GM12878 (cell line): ENCODE measurements at regions not wholly inside any gene's neighbourhood (a gene's known extent, or its start where the extent isn't known, plus 50 kb on each side); places are given as distances from the start of the nearest gene placed in this dataset.

ENCODE experiments used
- ATAC-seq: fragments of 200-7000 bp; cut with Tn5 transposase; 3 replicates; pipeline ENCODE4 v1.9.1; 2020; ENCODE audit warnings: mild to moderate bottlenecking, moderate library complexity
- BruUV-seq: library from RNA; stranded (reverse); fragments of 400-500 nt; replicated peaks from 2 replicates; lab custom pipeline; 2021; lab: Mats Ljungman, UMichigan
- CTCF ChIA-PET: fragments of 300-600 bp; sonication (Branson Sonifier 250); formaldehyde crosslinking; extraction: SDS; loops from one replicate; lab custom pipeline; 2021; ENCODE audit warnings: inconsistent platforms; lab: Yijun Ruan, JAX
- POLR2A ChIA-PET: fragments of 350-600 bp; formaldehyde crosslinking; extraction: SDS; loops from one replicate; lab custom pipeline; 2021; ENCODE audit warnings: inconsistent platforms; lab: Charles Lee
- RAD21 ChIA-PET: fragments of 300-600 bp; sonication (Branson Sonifier 250); formaldehyde crosslinking; loops from one replicate; lab custom pipeline; 2023; ENCODE audit warnings: antibody characterized with exemption; ENCODE audit not compliant: unreplicated experiment; lab: Charles Lee
- SMC1A ChIA-PET: fragments of 300-600 bp; sonication (Branson Sonifier 250); formaldehyde crosslinking; loops from one replicate; lab custom pipeline; 2023; ENCODE audit not compliant: unreplicated experiment, uncharacterized antibody; lab: Charles Lee
- DNase-seq: peaks from one replicate; pipeline ENCODE4 v3.0.0-alpha.2; 2011; ENCODE audit warnings: low read depth, low spot score
- FAIRE-seq: peaks from 3 replicates; lab custom pipeline; 2011; peaks lifted over from hg19 to GRCh38; lab: Jason Lieb, UNC
- H2AFZ ChIP-seq: 2 replicates; pipeline ENCODE4 v1.6.0; 2011; ENCODE audit warnings: low read depth, low read length, control low read depth; ENCODE audit not compliant: control insufficient read depth
- H3K27ac ChIP-seq: 2 replicates; pipeline ENCODE4 v1.5.1; 2011; ENCODE audit warnings: control low read depth; ENCODE audit not compliant: control insufficient read depth, insufficient read depth
- H3K27me3 ChIP-seq, 2 experiments: replicated peaks in 1 of 2; 2 replicates each; pipeline versions ENCODE4 v1.6.0 to v1.6.1; 2011; ENCODE audit warnings: low read length in 1 of 2; ENCODE audit not compliant: control insufficient read depth in 2 of 2, insufficient read depth in 2 of 2
- H3K36me3 ChIP-seq, 2 experiments: 2 replicates each; pipeline ENCODE4 v1.5.1; 2011; ENCODE audit warnings: low read length in 1 of 2; ENCODE audit not compliant: control insufficient read depth in 2 of 2, insufficient read depth in 2 of 2
- H3K4me1 ChIP-seq: 2 replicates; pipeline ENCODE4 v1.6.1; 2011; ENCODE audit warnings: mild to moderate bottlenecking, low read length, moderate library complexity, mixed read lengths; ENCODE audit not compliant: control insufficient read depth, insufficient read depth
- H3K4me2 ChIP-seq: 2 replicates; pipeline ENCODE4 v1.6.0; 2011; ENCODE audit warnings: control low read depth; ENCODE audit not compliant: control insufficient read depth, insufficient read depth
- H3K4me3 ChIP-seq: fragments of 200-600 bp; sonication (generic); 2 replicates; pipeline ENCODE4 v1.5.1; 2016
- H3K79me2 ChIP-seq: 2 replicates; pipeline ENCODE4 v1.6.0; 2011; ENCODE audit warnings: low read length; ENCODE audit not compliant: control insufficient read depth, insufficient read depth
- H3K9ac ChIP-seq: 2 replicates; pipeline ENCODE4 v1.8.0; 2011; ENCODE audit warnings: low read length, control low read depth, mixed read lengths; ENCODE audit not compliant: control insufficient read depth, insufficient read depth
- H3K9me3 ChIP-seq: replicated peaks from 3 replicates; pipeline ENCODE4 v1.5.1; 2011; ENCODE audit warnings: mild to moderate bottlenecking, low read length; ENCODE audit not compliant: control insufficient read depth, insufficient read depth
- H4K20me1 ChIP-seq: 2 replicates; pipeline ENCODE4 v1.6.0; 2011; ENCODE audit not compliant: control insufficient read depth, insufficient read depth
- CTCF ChIP-seq, 3 experiments: IDR thresholded peaks in 2 of 3; conservative IDR thresholded peaks in 1 of 3; 2 replicates each; pipeline ENCODE4 v1.5.1; 2011; ENCODE audit warnings: low read depth in 3 of 3, low read length in 3 of 3, mild to moderate bottlenecking in 3 of 3, control low read depth in 2 of 3, moderate library complexity in 2 of 3, inconsistent platforms in 1 of 3, mixed read lengths in 1 of 3; ENCODE audit not compliant: control insufficient read depth in 2 of 3, insufficient read depth in 1 of 3; ENCODE audit errors: extremely low read depth in 1 of 3
- IKZF1 ChIP-seq: fragments of 450-650 bp; conservative IDR thresholded peaks from 2 replicates; pipeline ENCODE4 v1.6.1; 2017; ENCODE audit warnings: antibody characterized with exemption, mild to moderate bottlenecking
- MAX ChIP-seq: IDR thresholded peaks from 2 replicates; pipeline ENCODE4 v1.6.1; 2012; ENCODE audit warnings: low read depth, low read length, improper control_type of control experiment
- MTA3 ChIP-seq: IDR thresholded peaks from 2 replicates; pipeline ENCODE4 v1.6.1; 2012; ENCODE audit warnings: low read length, inconsistent platforms, borderline replicate concordance
- MXI1 ChIP-seq: fragments of 150-350 bp; IDR thresholded peaks from 2 replicates; pipeline ENCODE4 v1.6.1; 2011; ENCODE audit warnings: low read depth, mild to moderate bottlenecking, inconsistent platforms, low read length, improper control_type of control experiment
- NFXL1 ChIP-seq: fragments of 450-650 bp; IDR thresholded peaks from 2 replicates; pipeline ENCODE4 v1.6.1; 2017; ENCODE audit warnings: antibody characterized with exemption, mild to moderate bottlenecking, borderline replicate concordance
- NR2F1 ChIP-seq: fragments of 450-650 bp; conservative IDR thresholded peaks from 2 replicates; pipeline ENCODE4 v1.6.1; 2017; ENCODE audit warnings: mild to moderate bottlenecking
- RFX5 ChIP-seq: IDR thresholded peaks from 2 replicates; pipeline ENCODE4 v1.6.1; 2011; ENCODE audit warnings: low read depth, low read length, improper control_type of control experiment
- WRNIP1 ChIP-seq: IDR thresholded peaks from 2 replicates; pipeline ENCODE4 v1.6.1; 2011; ENCODE audit warnings: low read depth, low read length, improper control_type of control experiment, borderline replicate concordance
- ZBTB33 ChIP-seq: fragments of 450-650 bp; IDR thresholded peaks from 2 replicates; pipeline ENCODE4 v1.6.1; 2017; ENCODE audit warnings: mild to moderate bottlenecking
- ZNF622 ChIP-seq: fragments of 450-650 bp; IDR thresholded peaks from 2 replicates; pipeline ENCODE4 v1.6.1; 2017; ENCODE audit warnings: mild to moderate bottlenecking, inconsistent platforms
- WGBS: methylation state at CpG from one replicate; pipeline ENCODE4 v1.1.6; 2016; ENCODE audit warnings: low lambda C conversion rate; ENCODE audit not compliant: insufficient replicate concordance, insufficient coverage; ENCODE audit errors: missing lambda C conversion rate; 5-methylcytosine and 5-hydroxymethylcytosine counted together
- in situ Hi-C: fragments of 300-500 bp; cut with MboI; formaldehyde crosslinking; loops from 9 replicates; pipeline ENCODE4 v1.14.3; 2018; ENCODE audit warnings: mixed read lengths
- intact Hi-C: fragments of 100-400 bp; cut with micrococcal nuclease; formaldehyde crosslinking; loops from one replicate; pipeline ENCODE4 v1.14.2; 2022; ENCODE audit not compliant: unreplicated experiment
- TF ChIP-seq, protein P1 (sequence below): fragments of 450-650 bp; IDR thresholded peaks from 2 replicates; pipeline ENCODE4 v1.6.1; 2017; ENCODE audit warnings: mild to moderate bottlenecking, moderate library complexity

GRCh38 chrX:94511564-94511963 is 837.6 kb downstream of the FAM133A start:
- WGBS: 3% methylated on average over 2 of the region's 2 CpGs

DNA sequence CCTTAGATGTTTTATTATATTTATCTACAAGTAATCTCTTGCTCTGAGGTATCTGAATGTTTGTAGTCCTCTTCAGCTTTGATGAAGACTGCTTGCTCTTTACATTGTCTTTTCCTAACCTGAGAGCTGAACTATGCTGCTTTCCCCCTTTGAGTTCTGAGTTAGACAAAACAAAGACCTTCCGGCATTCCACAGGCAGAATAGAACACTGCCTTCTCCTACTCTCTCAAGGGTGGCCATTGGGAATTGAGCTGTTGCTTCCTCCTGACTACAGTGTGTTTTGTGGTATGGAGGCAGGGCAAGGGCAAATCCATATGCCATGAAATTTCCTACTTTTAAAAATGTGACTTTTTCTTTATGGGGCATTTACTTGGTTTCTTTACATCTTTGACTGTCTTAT is 841.0 kb downstream of the FAM133A start:
- in situ Hi-C loops (no loop called here), intact Hi-C loops (no loop called here)
- BruUV-seq: no TSS peak
- no peak overlapping the region for H3K4me3 ChIP-seq
- no peak overlapping the region for H2AFZ ChIP-seq
- POLR2A ChIA-PET: no interaction called here
- no peaks in the 10 kb centered on the region for H3K4me1 ChIP-seq
- DNase-seq: no peak
- RAD21 ChIA-PET: no interaction called here
- H4K20me1 ChIP-seq: no peaks in the 10 kb centered on the region
- no peak for ATAC-seq
- H3K79me2 ChIP-seq: no peaks in the 10 kb centered on the region
- H3K27me3 ChIP-seq: no peaks in the 10 kb centered on the region
- no peaks in the 10 kb centered on the region for H3K36me3 ChIP-seq
- no peak overlapping the region for H3K4me2 ChIP-seq
- CTCF ChIA-PET: no interaction called here
- WGBS: 22% methylated on average over 1 of the region's 1 CpG
- SMC1A ChIA-PET: no interaction called here
- no peak overlapping the region for H3K9ac ChIP-seq
- H3K27ac ChIP-seq: no peak overlapping the region
- no peak for FAIRE-seq
- no peaks in the 10 kb centered on the region for H3K9me3 ChIP-seq
- TF ChIP-seq, protein P1, sequence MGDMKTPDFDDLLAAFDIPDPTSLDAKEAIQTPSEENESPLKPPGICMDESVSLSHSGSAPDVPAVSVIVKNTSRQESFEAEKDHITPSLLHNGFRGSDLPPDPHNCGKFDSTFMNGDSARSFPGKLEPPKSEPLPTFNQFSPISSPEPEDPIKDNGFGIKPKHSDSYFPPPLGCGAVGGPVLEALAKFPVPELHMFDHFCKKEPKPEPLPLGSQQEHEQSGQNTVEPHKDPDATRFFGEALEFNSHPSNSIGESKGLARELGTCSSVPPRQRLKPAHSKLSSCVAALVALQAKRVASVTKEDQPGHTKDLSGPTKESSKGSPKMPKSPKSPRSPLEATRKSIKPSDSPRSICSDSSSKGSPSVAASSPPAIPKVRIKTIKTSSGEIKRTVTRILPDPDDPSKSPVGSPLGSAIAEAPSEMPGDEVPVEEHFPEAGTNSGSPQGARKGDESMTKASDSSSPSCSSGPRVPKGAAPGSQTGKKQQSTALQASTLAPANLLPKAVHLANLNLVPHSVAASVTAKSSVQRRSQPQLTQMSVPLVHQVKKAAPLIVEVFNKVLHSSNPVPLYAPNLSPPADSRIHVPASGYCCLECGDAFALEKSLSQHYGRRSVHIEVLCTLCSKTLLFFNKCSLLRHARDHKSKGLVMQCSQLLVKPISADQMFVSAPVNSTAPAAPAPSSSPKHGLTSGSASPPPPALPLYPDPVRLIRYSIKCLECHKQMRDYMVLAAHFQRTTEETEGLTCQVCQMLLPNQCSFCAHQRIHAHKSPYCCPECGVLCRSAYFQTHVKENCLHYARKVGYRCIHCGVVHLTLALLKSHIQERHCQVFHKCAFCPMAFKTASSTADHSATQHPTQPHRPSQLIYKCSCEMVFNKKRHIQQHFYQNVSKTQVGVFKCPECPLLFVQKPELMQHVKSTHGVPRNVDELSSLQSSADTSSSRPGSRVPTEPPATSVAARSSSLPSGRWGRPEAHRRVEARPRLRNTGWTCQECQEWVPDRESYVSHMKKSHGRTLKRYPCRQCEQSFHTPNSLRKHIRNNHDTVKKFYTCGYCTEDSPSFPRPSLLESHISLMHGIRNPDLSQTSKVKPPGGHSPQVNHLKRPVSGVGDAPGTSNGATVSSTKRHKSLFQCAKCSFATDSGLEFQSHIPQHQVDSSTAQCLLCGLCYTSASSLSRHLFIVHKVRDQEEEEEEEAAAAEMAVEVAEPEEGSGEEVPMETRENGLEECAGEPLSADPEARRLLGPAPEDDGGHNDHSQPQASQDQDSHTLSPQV: no peak
- TF ChIP-seq MAX (no peak), ZNF622 (no peak), WRNIP1 (no peak), MXI1 (no peak), ZBTB33 (no peak), CTCF (IDR thresholded peaks at IDR 0.05 in 2 of 3, conservative IDR thresholded peaks at IDR 0.05 in 1 of 3; ENCODE audit: control insufficient read depth in 2 of 3, extremely low read depth in 1 of 3, insufficient read depth in 1 of 3, low read depth in 3 of 3, low read length in 3 of 3) (no peak), MTA3 (no peak)

More at GRCh38 chrX:94511564-94511963, 837.6 kb downstream of the FAM133A start:
- ChIA-PET CTCF (no interaction called here), SMC1A (no interaction called here), POLR2A (no interaction called here), RAD21 (no interaction called here)
- intact Hi-C loops: no loop called here
- Histone ChIP-seq H3K4me2 (no peak overlapping the region), H3K9ac (no peak overlapping the region), H3K36me3 (no peaks in the 10 kb centered on the region), H3K27ac (no peak overlapping the region), H3K27me3 (no peaks in the 10 kb centered on the region), H3K4me1 (no peaks in the 10 kb centered on the region), H4K20me1 (no peaks in the 10 kb centered on the region), H3K9me3 (no peaks in the 10 kb centered on the region), H2AFZ (no peak overlapping the region), H3K4me3 (no peak overlapping the region), H3K79me2 (no peaks in the 10 kb centered on the region)
- no peak for FAIRE-seq
- BruUV-seq: no TSS peak
- in situ Hi-C loops: no loop called here
- DNase-seq: no peak
- no peak for ATAC-seq
- TF ChIP-seq NFXL1 (no peak), IKZF1 (no peak), RFX5 (no peak), NR2F1 (no peak)
